C1 segment of cervical spinal cord (tissue), 14 donors: ENCODE measurements at regions not wholly inside any gene's neighbourhood (a gene's known extent, or its start where the extent isn't known, plus 50 kb on each side); places are given as distances from the start of the nearest gene placed in this dataset.
"Not testable (repeated sequence)": the region's sequence is repeated elsewhere in the genome, so short reads cannot be mapped to it uniquely, and the experiment has no call there.

Experiments
- DNase-seq, 14 donors: peaks; one replicate each; lab custom pipeline; 2025; lab: John Stamatoyannopoulos, UW

- no peak for DNase-seq
These were observed 174.0 kb upstream of the PFKP start for GRCh38 chr10:2893158-2893845.

- DNase-seq, result no peak
These were observed 175.6 kb upstream of the PFKP start for GRCh38 chr10:2891770-2892124.

- no peak for DNase-seq
These were observed 176.1 kb upstream of the PFKP start for GRCh38 chr10:2891073-2891769.

- no peak for DNase-seq
These were observed 177.3 kb upstream of the PFKP start for GRCh38 chr10:2890093-2890492.

- DNase-seq, result no peak
These were observed 178.8 kb upstream of the PFKP start for GRCh38 chr10:2888403-2889004.

GRCh38 chr10:2887391-2888070 is 179.8 kb upstream of the PFKP start:
- DNase-seq, result no peak

GRCh38 chr10:2886662-2887061 is 180.7 kb upstream of the PFKP start:
- DNase-seq, result no peak

GRCh38 chr10:2885288-2886278 is 181.8 kb upstream of the PFKP start:
- peak in 1 of 14 donors; percentile 26 for DNase-seq

GRCh38 chr10:2883983-2884540 is 183.3 kb upstream of the PFKP start:
- not testable (repeated sequence) for DNase-seq

GRCh38 chr10:2883238-2883637 is 184.1 kb upstream of the PFKP start:
- DNase-seq, result no peak

GRCh38 chr10:2882628-2883027 is 184.7 kb upstream of the PFKP start:
- no peak for DNase-seq

- DNase-seq, result no peak
These were observed 185.4 kb upstream of the PFKP start for GRCh38 chr10:2881720-2882620.

- DNase-seq, result not testable (repeated sequence)
These were observed 187.3 kb upstream of the PFKP start for GRCh38 chr10:2880050-2880449.

GRCh38 chr10:2878818-2879217 is 188.5 kb upstream of the PFKP start:
- no peak for DNase-seq

GRCh38 chr10:2876032-2876431 is 191.3 kb upstream of the PFKP start:
- DNase-seq, result no peak

- no peak for DNase-seq
These were observed 192.4 kb upstream of the PFKP start for GRCh38 chr10:2874963-2875362.

- DNase-seq, result no peak
These were observed 193.6 kb upstream of the PFKP start for GRCh38 chr10:2873769-2874168.

GRCh38 chr10:2871673-2872219 is 195.6 kb upstream of the PFKP start:
- DNase-seq, result no peak

- DNase-seq, result no peak
These were observed 196.7 kb upstream of the PFKP start for GRCh38 chr10:2870654-2871053.
